ENCODE measurements at regions not wholly inside any gene's neighbourhood (a gene's known extent, or its start where the extent isn't known, plus 50 kb on each side); places are given as distances from the start of the nearest gene placed in this dataset.

GRCh38 chr3:13749063-13749764 is 130.7 kb downstream of the WNT7A start:
- no peak for TF ChIP-seq CTCF (conservative IDR thresholded peaks at IDR 0.05)

GRCh38 chr3:13748276-13748879 is 131.5 kb downstream of the WNT7A start:
- no peak for DNase-seq (ENCODE audit: extremely low spot score, unreplicated experiment)
- Mint-ChIP-seq H3K27me3 (peaks cover 8% of the 10 kb centered on the region), H3K4me1 (ENCODE audit: unreplicated experiment) (peaks cover 13% of the 10 kb centered on the region), H3K36me3 (no peaks in the 10 kb centered on the region), H3K9me3 (no peaks in the 10 kb centered on the region), H3K4me3 (peak overlapping the region; percentile 8), H3K27ac (peak overlapping the region; percentile 5)
- no peak for TF ChIP-seq CTCF (conservative IDR thresholded peaks at IDR 0.05)

More at GRCh38 chr3:13749063-13749764, 130.7 kb downstream of the WNT7A start:
- H3K4me1 Mint-ChIP-seq (ENCODE audit: unreplicated experiment): peaks cover 13% of the 10 kb centered on the region
- no peak overlapping the region for H3K27ac Mint-ChIP-seq
- H3K9me3 Mint-ChIP-seq: no peaks in the 10 kb centered on the region
- no peaks in the 10 kb centered on the region for H3K36me3 Mint-ChIP-seq
- no peak for DNase-seq (ENCODE audit: extremely low spot score, unreplicated experiment)
- H3K4me3 Mint-ChIP-seq: no peak overlapping the region
- H3K27me3 Mint-ChIP-seq: peaks cover 8% of the 10 kb centered on the region

GRCh38 chr3:13747627-13748026 is 132.2 kb downstream of the WNT7A start:
- peaks cover 13% of the 10 kb centered on the region for H3K4me1 Mint-ChIP-seq (ENCODE audit: unreplicated experiment)
- no peaks in the 10 kb centered on the region for H3K36me3 Mint-ChIP-seq
- H3K27me3 Mint-ChIP-seq: peaks cover 8% of the 10 kb centered on the region
- H3K27ac Mint-ChIP-seq: no peak overlapping the region
- no peak for TF ChIP-seq CTCF (conservative IDR thresholded peaks at IDR 0.05)
- no peak overlapping the region for H3K4me3 Mint-ChIP-seq
- no peak for DNase-seq (ENCODE audit: extremely low spot score, unreplicated experiment)
- H3K9me3 Mint-ChIP-seq: peaks cover 2% of the 10 kb centered on the region

GRCh38 chr3:13746385-13746784 is 133.5 kb downstream of the WNT7A start:
- H3K9me3 Mint-ChIP-seq: peaks cover 8% of the 10 kb centered on the region
- H3K27me3 Mint-ChIP-seq: peaks cover 8% of the 10 kb centered on the region
- no peak for DNase-seq (ENCODE audit: extremely low spot score, unreplicated experiment)
- H3K27ac Mint-ChIP-seq: no peak overlapping the region
- no peaks in the 10 kb centered on the region for H3K36me3 Mint-ChIP-seq
- H3K4me3 Mint-ChIP-seq: no peak overlapping the region
- TF ChIP-seq CTCF (conservative IDR thresholded peaks at IDR 0.05): no peak
- H3K4me1 Mint-ChIP-seq (ENCODE audit: unreplicated experiment): peaks cover 13% of the 10 kb centered on the region

GRCh38 chr3:13745636-13746035 is 134.2 kb downstream of the WNT7A start:
- no peak for TF ChIP-seq CTCF (conservative IDR thresholded peaks at IDR 0.05)
- Mint-ChIP-seq H3K36me3 (no peaks in the 10 kb centered on the region), H3K27ac (no peak overlapping the region), H3K4me1 (ENCODE audit: unreplicated experiment) (peaks cover 13% of the 10 kb centered on the region), H3K27me3 (peaks cover 8% of the 10 kb centered on the region), H3K4me3 (no peak overlapping the region), H3K9me3 (peaks cover 8% of the 10 kb centered on the region)
- no peak for DNase-seq (ENCODE audit: extremely low spot score, unreplicated experiment)

Measured in type B pancreatic cell (in vitro differentiated cells).